HG03521 (cell line): ENCODE measurements at regions not wholly inside any gene's neighbourhood (a gene's known extent, or its start where the extent isn't known, plus 50 kb on each side); places are given as distances from the start of the nearest gene placed in this dataset.

Experiments used
- ATAC-seq: cut with Tn5 transposase; IDR thresholded peaks from one replicate; pipeline ENCODE4 v1.9.1; 2021; ENCODE audit warnings: mild to moderate bottlenecking, moderate library complexity; ENCODE audit not compliant: unreplicated experiment

DNA sequence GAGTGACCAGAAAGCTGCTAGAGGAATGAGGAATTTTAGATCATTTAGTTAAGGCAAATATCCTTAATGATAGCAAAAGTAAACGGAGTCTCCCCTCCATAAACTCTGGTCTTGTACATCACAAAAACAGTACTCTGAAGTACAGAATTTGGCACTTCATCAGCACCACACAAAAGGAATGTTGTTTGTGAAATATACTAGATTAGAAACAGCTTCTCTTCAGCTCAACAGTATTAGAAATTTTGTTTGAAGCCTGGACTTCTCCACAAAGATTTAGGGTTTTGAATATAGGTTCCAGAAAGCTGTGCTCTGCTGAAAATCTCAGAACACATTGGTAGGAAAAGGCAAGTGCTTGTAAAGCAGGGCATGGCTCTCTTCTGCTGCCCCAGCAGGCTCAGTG is 135.1 kb upstream of the PTGFR start:
- ATAC-seq, result no peak

GRCh38 chr1:78358165-78358564 is 132.6 kb upstream of the PTGFR start:
- ATAC-seq, result no peak

GRCh38 chr1:78359666-78360065 is 131.1 kb upstream of the PTGFR start:
- no peak for ATAC-seq

DNA sequence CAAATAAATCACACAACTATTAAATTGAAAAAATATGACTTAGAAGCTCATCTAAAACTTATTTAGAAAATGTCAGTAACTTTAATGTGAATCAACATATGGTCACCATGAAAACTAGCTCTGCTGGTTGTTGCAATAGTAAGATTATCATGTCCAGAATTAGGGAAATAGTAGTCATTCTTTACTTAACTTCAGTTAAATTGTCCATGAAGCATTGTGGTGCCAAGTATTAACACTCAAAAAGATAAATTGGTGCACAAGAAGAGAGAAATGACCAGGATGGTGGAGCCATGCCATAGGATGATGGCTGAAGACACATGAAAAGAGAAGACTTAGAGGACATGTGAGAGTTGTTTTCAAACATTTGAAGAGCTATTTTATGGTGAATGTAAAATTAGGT is 130.2 kb upstream of the PTGFR start:
- ATAC-seq, result no peak

- ATAC-seq, result no peak
Observed at GRCh38 chr1:78367700-78368099, 123.1 kb upstream of the PTGFR start.

DNA sequence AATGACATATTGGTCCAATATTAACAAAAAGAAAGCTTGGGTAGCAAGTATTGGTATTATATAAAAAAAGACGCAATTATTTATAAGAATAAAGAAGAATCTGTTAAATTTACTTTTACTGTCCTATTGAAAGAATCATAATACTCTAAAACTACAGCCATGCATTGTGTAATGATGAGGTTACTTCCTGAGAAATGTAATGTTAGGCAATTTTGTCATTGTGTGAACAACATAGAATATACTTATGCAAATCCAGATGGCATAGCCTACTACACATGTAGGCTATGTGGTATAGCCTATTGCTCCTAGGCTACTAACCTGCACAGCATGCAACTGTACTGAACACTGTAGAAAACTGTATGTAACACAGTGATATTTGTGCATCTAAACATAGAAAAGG is 121.2 kb upstream of the PTGFR start:
- no peak for ATAC-seq

DNA sequence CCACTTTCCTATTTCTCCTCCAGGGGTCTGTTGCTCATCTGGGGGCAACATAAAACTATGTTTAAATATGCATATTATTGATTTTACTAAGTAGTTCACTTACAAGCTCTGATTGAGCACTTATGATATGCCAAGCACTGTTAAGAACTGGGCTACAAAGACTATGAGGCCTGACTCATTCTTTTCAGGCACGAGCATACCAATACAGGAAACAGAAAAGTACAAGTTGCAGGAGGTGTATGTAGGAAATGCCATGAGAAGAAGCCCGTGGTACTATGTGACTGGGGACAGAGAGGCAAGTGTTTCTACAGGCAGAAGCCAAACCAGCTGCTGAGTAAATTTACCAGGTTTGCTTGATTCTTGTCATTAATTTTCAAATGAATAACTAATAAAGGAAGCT is 120.4 kb upstream of the PTGFR start:
- peak; percentile 59 for ATAC-seq

GRCh38 chr1:78370779-78371482 is 119.8 kb upstream of the PTGFR start:
- peak; percentile 56 for ATAC-seq

DNA sequence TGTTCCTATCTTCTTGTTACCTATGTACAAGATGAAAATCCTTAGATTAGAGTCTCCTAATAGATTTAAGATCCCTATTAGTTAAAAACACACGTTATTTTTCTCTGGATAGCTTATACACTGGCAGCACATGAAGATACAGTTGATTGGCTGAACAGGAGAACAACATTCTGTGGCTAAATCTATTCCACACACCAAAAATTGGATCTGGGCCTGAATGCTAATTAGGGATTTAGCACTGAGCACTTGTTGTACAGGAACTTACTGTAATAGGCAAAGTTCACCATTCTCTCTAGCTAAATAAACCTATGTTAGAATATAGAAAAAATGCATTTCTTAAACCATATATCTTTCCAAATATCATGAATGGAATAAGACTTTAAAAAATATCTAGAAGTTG is 117.1 kb upstream of the PTGFR start:
- no peak for ATAC-seq

- ATAC-seq, result no peak
Observed at GRCh38 chr1:78375996-78376395, 114.8 kb upstream of the PTGFR start.

- peak; percentile 87 for ATAC-seq
Observed at GRCh38 chr1:78377356-78377928, 113.3 kb upstream of the PTGFR start.

- ATAC-seq, result no peak
Observed at GRCh38 chr1:78383923-78384322, 106.9 kb upstream of the PTGFR start.

- ATAC-seq, result peak; percentile 96
Observed at GRCh38 chr1:78385744-78386462, 104.9 kb upstream of the PTGFR start.

DNA sequence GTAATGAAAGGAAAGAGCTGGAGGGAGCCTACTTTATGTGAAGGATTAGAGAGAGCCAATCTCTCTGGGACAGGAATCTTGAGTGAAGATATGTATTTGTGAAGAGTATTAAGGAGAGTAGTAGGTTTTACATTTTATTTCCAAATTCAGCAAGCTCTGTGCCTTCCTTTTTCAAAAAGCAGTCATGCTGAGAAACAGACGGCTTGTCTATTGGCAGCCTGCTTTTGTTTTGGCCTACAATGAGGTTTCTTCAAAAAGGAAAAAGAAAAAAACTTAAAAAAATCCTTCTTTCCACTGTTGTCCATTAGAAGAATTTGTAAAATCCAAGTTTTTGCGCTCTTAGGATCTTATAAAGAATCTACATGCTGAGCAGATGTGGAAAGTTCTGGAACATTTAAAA is 103.6 kb upstream of the PTGFR start:
- ATAC-seq, result no peak

DNA sequence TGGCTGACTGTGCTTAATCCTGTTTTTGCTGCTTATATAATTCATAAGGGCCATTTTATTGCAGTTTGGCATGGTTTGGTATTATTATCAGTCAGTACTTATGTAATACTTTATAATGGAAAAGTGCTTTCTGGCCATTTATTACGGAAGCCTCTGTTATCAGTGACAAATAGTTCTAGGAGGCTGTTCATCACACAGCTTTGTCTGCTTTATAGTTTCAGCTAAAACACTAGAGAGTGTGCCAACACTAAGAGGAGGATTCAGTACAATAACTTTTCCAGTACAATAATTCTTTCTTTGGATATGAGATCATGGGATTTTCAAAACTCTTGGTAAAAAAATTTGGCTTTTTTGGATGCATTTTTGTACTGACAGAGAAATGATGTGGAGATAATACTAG is 102.9 kb upstream of the PTGFR start:
- no peak for ATAC-seq

DNA sequence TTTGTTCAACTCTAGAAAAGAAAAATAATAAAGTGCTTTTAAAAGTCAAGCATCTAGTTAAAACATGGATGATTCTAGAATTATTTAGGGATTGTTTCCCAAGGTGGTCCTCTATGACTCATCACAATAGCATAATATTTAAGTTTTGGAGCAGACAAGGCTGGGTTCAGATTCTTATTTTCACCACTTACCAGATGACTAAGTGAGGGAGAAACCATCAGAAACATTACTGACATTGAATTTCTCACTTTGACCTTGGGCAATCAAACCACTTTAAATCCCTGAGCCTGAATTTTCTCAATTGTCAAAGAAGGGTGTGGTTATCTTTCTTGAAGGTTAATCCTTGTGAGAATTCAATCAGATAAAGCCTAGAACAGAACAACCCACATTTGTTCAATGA is 102.5 kb upstream of the PTGFR start:
- ATAC-seq, result no peak

GRCh38 chr1:78401148-78401547 is 89.6 kb upstream of the PTGFR start:
- ATAC-seq, result no peak

GRCh38 chr1:78408192-78408591 is 82.6 kb upstream of the PTGFR start:
- no peak for ATAC-seq

DNA sequence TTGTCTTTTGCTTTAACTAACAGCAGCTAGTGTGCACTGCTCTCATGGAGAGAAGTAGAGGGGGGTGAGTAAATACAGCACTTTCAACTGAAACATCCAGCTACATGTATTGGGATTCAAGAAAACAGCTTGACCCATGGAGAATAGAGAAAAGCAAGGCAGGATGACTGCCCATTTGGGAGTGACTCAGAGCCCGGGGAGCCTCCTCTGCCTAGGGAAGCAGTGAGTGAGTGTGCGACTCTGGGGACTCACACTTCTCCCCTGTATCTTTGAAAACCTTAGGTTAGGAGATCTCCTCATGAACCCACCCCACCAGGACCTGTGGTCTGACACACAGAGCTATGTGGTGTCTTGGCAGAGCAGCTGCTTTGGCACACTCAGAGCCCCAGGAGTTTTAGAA is 82.0 kb upstream of the PTGFR start:
- no peak for ATAC-seq

- ATAC-seq, result no peak
Observed at GRCh38 chr1:78410643-78411042, 80.1 kb upstream of the PTGFR start.

DNA sequence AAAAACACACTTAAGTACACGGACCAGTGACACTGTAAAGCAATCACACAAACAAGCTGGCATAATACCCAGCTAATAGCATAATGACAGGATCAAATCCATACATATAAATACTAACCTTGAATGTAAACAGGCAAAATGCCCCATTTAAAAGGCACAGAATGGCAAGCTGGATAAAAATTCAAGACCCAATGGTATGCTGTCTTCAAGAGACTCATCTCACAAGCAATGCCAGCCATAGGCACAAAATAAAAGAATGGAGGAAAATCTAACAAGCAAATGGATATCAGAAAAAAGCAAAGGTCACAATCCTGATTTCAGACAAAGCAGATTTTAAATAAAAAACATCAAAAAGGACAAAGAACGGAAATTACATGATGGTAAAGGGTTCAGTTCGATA is 79.1 kb upstream of the PTGFR start:
- no peak for ATAC-seq

DNA sequence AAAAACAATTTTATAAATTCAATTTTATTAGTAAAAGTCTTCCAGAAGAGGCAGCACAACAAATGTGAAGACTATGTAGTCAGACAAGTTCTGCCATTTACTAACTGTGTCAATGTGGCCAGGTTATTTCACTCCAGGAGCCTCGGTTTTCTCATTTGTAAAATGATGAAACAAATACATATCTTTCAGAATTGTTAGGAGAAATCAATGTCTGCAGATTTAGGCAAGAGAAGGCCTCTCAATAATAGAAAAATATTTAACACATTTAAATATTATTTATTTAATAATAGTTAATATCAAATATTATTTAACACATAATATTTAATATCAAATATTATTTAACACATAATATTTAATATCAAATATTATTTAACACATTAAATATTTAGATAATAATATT is 75.6 kb upstream of the PTGFR start:
- no peak for ATAC-seq
